Left lobe of liver (tissue), 2 donors: ENCODE measurements at regions not wholly inside any gene's neighbourhood (a gene's known extent, or its start where the extent isn't known, plus 50 kb on each side); places are given as distances from the start of the nearest gene placed in this dataset.
"Not testable (repeated sequence)": the region's sequence is repeated elsewhere in the genome, so short reads cannot be mapped to it uniquely, and the experiment has no call there.

Experiments
- ATAC-seq: fragments of 200-7000 bp; cut with Tn5 transposase; one replicate; pipeline ENCODE4 v1.9.1; 2020; ENCODE audit warnings: mild to moderate bottlenecking, moderate library complexity
- DNase-seq: peaks from one replicate; pipeline ENCODE4 v3.0.0-alpha.2; 2020; ENCODE audit warnings: low spot score
- donor health status: DM: no; HTN: no; CAD: no; lungs with moderate emphysema.
- donor health status: DM: no; HTN: yes; CAD: no.

DNA sequence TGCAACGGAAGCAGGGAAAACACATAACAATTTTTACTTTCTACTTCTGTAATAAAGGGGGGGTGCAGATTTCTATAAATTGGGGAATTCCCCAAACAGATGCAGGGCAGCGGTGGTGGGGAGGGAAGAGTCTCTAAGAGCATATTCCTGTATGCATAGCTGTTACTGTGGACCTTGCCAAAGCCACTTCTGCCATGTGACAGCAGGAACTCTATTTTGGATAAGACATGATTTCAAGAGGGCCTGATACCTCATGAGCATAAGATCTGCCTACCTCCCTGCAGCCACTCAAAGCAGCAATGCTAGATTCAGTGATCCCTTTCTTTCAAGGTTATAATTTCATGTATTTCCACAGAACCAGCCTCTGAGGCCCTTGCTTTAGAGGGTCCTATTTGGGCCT lies 86.2 kb upstream of the CNKSR3 start:
- ATAC-seq (no peak), DNase-seq (no peak)

- no peak for DNase-seq
- no peak for ATAC-seq
These were observed 87.9 kb upstream of the CNKSR3 start for GRCh38 chr6:154598399-154598798.

DNA sequence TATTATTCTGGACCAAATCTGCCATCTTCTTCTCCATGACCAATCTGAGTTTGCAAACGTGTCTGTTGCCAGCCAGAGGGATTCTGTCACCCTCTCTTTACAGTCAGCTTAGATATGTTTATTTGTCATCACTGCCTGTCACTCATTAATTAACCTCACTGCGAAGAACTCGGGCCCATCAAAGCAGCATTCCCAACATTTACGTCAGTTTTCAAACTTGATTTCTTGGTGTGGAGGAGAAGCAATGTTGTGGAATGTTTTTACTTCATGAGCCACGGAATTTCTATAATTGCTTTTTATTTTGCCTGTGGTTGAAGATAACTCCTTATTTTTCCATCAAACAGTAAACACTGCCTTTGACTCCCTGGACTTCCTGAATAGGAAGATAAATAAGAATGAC lies 91.8 kb upstream of the CNKSR3 start:
- DNase-seq (no peak), ATAC-seq (no peak)

- DNase-seq (no peak), ATAC-seq (no peak)
These were observed 92.2 kb upstream of the CNKSR3 start for GRCh38 chr6:154602708-154603107.

DNA sequence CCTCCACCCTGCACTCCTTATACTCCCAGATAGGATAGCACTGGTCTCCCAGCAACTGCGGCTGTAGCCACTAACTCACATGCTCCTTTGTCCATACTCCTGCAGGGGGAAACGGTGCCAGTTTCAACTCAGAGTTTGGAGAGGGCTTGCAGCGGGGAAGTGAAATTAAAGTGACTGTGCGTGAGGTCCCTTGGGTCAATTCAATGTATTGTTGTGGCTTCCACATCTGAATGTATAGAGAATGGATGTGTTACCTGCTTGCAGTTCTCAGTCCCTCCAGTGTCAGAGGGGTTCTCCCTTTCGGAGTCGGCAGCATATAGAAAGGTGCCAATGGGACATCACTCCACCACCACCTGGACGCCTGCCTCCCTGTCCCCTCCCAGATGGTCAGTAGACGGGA lies 93.6 kb upstream of the CNKSR3 start:
- DNase-seq (no peak), ATAC-seq (no peak)

DNA sequence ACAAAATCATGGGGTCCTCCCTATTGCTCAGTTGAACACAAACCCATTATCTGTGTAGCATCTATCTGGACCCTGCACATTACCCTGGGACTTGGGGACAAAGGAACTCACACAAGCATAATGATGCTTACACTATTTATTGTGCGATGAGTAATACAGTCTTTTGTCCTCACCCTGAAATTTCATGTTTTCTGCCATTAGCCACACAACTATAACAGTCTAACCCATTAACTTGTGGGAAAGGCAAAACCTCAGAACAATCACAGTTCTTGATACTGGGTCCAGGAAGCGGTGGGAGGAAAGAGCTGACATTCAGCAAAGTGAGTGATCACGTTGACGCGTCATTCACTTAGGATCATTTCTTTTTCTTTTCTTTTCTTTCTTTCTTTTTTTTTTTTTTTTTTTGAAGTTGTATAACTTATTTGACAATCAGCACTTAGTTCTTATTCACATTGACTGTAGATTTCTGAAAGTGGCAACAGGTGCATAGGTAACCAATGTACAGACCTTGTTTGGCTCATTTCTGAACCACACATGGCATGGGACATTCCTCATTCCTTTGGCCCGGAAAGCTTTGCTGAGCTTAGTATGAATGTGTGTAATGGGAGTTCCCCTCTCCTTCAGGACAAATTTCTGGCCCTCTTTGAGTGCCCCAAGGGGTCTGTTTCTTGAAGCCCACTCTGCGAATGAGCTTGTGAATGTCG lies 94.8 kb upstream of the CNKSR3 start:
- no peak for ATAC-seq
- DNase-seq = no peak

- DNase-seq = no peak
These were observed 95.4 kb upstream of the CNKSR3 start for GRCh38 chr6:154605882-154606370.

DNA sequence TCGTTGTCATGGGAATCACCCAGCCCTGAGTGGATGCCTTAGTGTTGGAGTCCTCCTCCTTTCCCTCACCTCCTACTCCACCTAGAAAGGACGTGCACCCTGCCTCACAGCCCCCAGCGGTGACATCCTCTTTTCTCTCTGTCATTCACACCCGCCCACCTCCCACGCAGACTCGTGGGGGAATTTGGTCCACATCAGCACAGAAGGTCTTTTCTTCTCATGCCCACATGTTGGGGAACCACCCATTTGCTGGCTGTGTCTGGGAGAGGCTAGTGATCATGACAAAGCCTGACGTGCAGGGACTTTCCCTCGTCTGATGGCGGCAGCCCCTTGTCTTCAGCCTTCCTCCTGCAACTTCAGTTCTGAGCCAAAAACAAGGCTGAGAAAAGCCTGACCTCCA lies 96.0 kb upstream of the CNKSR3 start:
- ATAC-seq = no peak

More at GRCh38 chr6:154605882-154606370, 95.4 kb upstream of the CNKSR3 start:
- no peak for ATAC-seq

DNA sequence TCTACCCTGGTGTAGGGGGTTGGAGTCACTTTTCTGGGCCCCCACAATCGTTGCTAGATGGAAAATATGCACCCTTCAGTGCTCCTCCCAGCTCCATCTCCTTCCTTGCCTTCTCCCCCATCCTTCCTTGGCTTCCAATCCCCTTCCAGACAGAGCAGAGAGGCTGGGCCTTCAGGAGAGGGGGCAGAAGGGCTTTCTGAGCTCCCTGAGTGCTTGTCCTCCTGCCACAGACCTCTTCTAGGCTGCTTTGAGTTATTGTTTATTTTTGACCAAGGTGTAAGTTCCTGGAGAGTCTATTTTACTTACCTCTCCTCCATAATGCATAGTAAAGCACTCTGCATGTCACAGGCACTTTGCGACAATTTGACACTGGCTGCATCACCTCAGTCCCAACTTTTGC lies 96.4 kb upstream of the CNKSR3 start:
- no peak for ATAC-seq
- DNase-seq = no peak

More for the DNA sequence above, 96.0 kb upstream of the CNKSR3 start:
- no peak for DNase-seq

- ATAC-seq (no peak), DNase-seq (no peak)
These were observed 100.8 kb upstream of the CNKSR3 start for GRCh38 chr6:154611241-154611640.

GRCh38 chr6:154611847-154612246 lies 101.4 kb upstream of the CNKSR3 start:
- ATAC-seq (no peak), DNase-seq (no peak)

GRCh38 chr6:154613137-154613676 lies 102.7 kb upstream of the CNKSR3 start:
- DNase-seq = no peak
- no peak for ATAC-seq

DNA sequence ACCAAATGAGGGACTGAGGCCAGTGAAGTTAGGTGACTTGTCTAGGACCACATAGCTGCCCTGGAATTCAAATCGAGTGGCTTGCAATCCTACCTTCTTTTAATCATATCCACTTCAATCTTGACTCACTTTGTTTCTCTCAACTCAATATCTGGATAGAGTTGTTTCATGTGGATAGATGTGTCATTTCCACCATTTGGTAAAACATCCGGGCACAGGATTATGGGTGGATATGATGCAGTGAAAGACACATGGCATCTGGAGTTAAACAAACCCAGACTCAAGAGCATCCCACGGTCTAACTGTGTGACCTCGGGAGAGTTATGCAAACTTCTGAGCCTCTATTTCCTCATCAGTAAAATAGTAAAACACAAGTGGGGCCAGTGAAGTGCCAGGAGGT lies 103.6 kb upstream of the CNKSR3 start:
- no peak for ATAC-seq
- no peak for DNase-seq

GRCh38 chr6:154614641-154615040 lies 104.2 kb upstream of the CNKSR3 start:
- peak; percentile 74 for ATAC-seq
- DNase-seq = no peak

DNA sequence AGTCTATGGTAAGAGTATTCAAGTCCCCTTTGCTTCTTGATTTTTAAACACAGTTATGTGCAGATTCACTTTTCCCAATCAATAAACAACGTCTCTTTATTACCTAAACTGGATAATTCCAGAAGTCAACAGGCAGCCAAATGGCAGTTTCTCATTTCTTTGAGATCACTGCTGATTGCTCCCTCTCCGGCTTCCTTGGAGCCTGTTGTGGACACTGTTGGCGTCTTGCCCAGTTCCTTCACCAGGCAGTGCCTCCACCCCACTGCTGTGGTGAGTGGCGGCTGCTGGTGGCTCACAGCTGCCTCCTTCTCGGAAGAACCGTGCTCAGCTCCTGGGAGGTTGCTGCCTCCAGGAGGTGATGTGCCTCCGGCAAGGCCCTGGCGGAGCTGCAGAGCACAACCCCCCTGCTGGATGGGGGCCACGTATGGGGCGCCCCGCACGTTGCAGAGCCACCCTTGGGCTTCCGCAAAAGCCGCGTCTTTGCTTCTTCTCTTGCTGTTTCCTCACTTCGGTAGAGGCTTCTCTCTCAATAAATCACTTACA lies 105.1 kb upstream of the CNKSR3 start:
- ATAC-seq (peak; percentile 36), DNase-seq (peak; percentile 47)

DNA sequence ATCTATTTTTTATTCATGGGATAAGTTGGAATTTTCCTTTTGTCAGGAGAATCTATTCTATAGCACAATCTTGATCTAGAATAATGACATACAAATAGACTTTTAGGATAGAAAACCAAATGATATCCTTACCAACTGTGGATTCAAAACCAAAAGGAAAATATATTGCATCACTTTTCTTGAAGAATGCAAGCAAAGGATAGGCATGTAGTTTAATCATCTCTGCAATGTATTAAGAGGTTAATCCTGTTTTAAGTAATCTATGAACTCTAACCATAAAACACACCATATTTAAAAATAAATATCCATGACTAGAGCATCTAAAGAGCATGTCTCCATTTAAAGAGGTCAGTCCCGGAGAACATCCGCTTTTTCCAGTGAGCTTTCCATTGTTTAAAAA lies 106.7 kb upstream of the CNKSR3 start:
- DNase-seq (no peak), ATAC-seq (no peak)

GRCh38 chr6:154619146-154619545 lies 108.7 kb upstream of the CNKSR3 start:
- DNase-seq (no peak), ATAC-seq (peak; percentile 76)

DNA sequence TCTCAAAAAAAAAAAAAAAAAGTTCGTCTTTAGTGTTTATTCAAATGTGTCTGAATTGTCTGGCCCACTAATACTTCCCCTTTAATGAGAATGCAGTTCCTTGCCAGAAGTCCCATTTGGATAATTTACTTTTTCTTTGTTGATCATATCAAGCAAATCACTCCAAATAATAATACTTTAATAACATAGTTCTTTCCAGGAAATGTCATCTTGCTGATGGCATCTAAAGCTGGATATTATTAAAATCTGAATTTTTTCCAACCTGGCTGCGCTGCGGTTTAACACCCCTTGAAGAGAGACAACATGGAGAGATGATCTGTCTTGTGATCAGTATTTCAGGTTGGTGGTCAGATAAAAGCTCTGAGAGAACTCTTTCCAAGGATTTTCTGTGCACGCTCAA lies 111.2 kb upstream of the CNKSR3 start:
- ATAC-seq (no peak), DNase-seq (no peak)

DNA sequence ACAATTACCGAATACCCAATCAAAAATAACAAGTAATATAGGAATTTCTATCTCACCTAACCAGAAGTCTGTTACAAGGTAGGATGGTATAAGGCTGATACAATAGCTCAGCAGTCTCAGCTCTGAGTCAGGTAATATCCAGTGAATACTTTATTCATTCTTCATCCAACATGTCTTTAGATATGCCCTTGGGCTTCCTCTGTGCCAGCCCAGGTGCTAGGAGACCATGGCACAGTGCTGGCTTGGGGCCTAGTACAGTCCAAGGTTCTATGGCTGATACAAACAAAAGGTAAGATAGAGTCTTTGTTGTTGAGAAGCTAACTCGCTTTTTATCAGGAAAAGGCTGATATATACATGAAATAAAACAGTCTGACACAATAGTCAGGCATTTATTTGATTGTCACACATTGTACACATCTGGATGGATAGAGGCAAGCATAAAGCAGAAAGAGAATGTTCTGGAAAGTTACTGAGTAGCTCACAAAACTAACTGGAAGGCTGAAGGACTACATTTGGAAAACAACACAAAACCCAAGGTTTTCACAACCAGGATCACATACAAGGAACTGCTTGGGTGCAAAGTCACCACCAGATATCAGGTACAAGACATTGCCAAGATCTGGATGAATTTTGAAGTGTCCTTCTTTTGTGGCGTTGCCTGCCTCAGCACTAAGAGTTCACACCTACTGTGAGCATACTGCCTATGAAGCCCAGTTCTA lies 110.4 kb upstream of the SCAF8 start:
- no peak for DNase-seq
- ATAC-seq = peak; percentile 53

GRCh38 chr6:154623391-154623790 lies 109.8 kb upstream of the SCAF8 start:
- DNase-seq = no peak
- ATAC-seq = no peak

DNA sequence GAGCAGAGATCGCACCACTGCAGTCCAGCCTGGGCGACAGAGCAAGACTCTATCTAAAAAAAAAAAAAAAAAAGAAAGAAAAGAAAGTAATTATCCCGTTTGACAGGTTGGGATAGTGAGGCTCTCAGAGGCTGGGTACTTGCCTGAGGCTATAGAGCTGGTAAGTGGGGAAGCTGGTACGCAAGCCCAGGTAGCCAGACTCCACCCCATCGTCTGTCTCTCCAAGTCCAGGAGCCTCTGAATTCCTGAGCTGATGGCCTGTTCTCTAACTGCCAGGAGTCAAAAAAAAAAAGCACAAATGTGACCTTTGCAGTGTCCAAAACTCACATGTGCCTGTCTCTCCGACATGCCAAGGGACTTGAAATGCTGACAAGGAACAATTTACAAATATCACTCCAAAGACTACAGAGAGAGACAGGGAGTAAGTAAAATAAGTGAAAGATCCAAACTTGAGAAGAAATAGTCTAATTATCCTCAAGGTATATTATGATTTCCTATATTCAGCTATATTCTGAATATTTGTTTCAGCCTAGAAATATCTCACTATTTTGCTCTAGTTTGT lies 109.1 kb upstream of the SCAF8 start:
- peak; percentile 82 for ATAC-seq
- DNase-seq = no peak

- not testable (repeated sequence) for ATAC-seq
These were observed 108.5 kb upstream of the SCAF8 start for GRCh38 chr6:154624727-154625126.

More at GRCh38 chr6:154624727-154625126, 108.5 kb upstream of the SCAF8 start:
- not testable (repeated sequence) for DNase-seq
